HG02938 (cell line): ENCODE measurements at regions not wholly inside any gene's neighbourhood (a gene's known extent, or its start where the extent isn't known, plus 50 kb on each side); places are given as distances from the start of the nearest gene placed in this dataset.

ENCODE experiments used
- ATAC-seq: cut with Tn5 transposase; IDR thresholded peaks from one replicate; pipeline ENCODE4 v1.9.1; 2021; ENCODE audit warnings: mild to moderate bottlenecking, moderate library complexity; ENCODE audit not compliant: unreplicated experiment

GRCh38 chr16:73186752-73187601 is 139.0 kb upstream of the ZFHX3 start:
- ATAC-seq = no peak

- ATAC-seq = no peak
Observed at GRCh38 chr16:73185737-73186136, 137.8 kb upstream of the ZFHX3 start.

GRCh38 chr16:73183611-73184092 is 135.7 kb upstream of the ZFHX3 start:
- no peak for ATAC-seq

- ATAC-seq = no peak
Observed at GRCh38 chr16:73179705-73180331, 131.9 kb upstream of the ZFHX3 start.

- ATAC-seq = no peak
Observed at GRCh38 chr16:73177729-73178295, 129.9 kb upstream of the ZFHX3 start.

GRCh38 chr16:73176577-73177013 is 128.7 kb upstream of the ZFHX3 start:
- no peak for ATAC-seq

- ATAC-seq = no peak
Observed at GRCh38 chr16:73172973-73173709, 125.2 kb upstream of the ZFHX3 start.

- no peak for ATAC-seq
Observed at GRCh38 chr16:73172241-73172972, 124.5 kb upstream of the ZFHX3 start.

- ATAC-seq = no peak
Observed at GRCh38 chr16:73171901-73172240, 123.9 kb upstream of the ZFHX3 start.

- ATAC-seq = no peak
Observed at GRCh38 chr16:73171380-73171779, 123.5 kb upstream of the ZFHX3 start.

- no peak for ATAC-seq
Observed at GRCh38 chr16:73170612-73171038, 122.7 kb upstream of the ZFHX3 start.

- no peak for ATAC-seq
Observed at GRCh38 chr16:73166947-73167550, 119.1 kb upstream of the ZFHX3 start.

- no peak for ATAC-seq
Observed at GRCh38 chr16:73166441-73166851, 118.5 kb upstream of the ZFHX3 start.

GRCh38 chr16:73163238-73163815 is 115.4 kb upstream of the ZFHX3 start:
- no peak for ATAC-seq

GRCh38 chr16:73161977-73162376 is 114.0 kb upstream of the ZFHX3 start:
- no peak for ATAC-seq

- ATAC-seq = no peak
Observed at GRCh38 chr16:73159296-73159695, 111.4 kb upstream of the ZFHX3 start.

- ATAC-seq = no peak
Observed at GRCh38 chr16:73157861-73158260, 109.9 kb upstream of the ZFHX3 start.

GRCh38 chr16:73154063-73154870 is 106.3 kb upstream of the ZFHX3 start:
- no peak for ATAC-seq
